ENCODE measurements at regions not wholly inside any gene's neighbourhood (a gene's known extent, or its start where the extent isn't known, plus 50 kb on each side); places are given as distances from the start of the nearest gene placed in this dataset.

GRCh38 chr1:217261636-217262035 lies 369.3 kb downstream of the GPATCH2 start:
- TF ChIP-seq, protein P1, sequence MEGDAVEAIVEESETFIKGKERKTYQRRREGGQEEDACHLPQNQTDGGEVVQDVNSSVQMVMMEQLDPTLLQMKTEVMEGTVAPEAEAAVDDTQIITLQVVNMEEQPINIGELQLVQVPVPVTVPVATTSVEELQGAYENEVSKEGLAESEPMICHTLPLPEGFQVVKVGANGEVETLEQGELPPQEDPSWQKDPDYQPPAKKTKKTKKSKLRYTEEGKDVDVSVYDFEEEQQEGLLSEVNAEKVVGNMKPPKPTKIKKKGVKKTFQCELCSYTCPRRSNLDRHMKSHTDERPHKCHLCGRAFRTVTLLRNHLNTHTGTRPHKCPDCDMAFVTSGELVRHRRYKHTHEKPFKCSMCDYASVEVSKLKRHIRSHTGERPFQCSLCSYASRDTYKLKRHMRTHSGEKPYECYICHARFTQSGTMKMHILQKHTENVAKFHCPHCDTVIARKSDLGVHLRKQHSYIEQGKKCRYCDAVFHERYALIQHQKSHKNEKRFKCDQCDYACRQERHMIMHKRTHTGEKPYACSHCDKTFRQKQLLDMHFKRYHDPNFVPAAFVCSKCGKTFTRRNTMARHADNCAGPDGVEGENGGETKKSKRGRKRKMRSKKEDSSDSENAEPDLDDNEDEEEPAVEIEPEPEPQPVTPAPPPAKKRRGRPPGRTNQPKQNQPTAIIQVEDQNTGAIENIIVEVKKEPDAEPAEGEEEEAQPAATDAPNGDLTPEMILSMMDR (conservative IDR thresholded peaks at IDR 0.05; ENCODE audit: low read length): no peak
- TF ChIP-seq EZH2phosphoT487 (IDR thresholded peaks at IDR 0.05; ENCODE audit: borderline replicate concordance, low read depth, low read length): no peak

Measured in OCI-LY7 (cell line).